PC-9 (cell line): ENCODE measurements at regions not wholly inside any gene's neighbourhood (a gene's known extent, or its start where the extent isn't known, plus 50 kb on each side); places are given as distances from the start of the nearest gene placed in this dataset.

Experiments used
- BruUV-seq: library from RNA; stranded (reverse); fragments of 400-500 nt; replicated peaks from 2 replicates; lab custom pipeline; 2021; lab: Mats Ljungman, UMichigan
- CTCF ChIA-PET: fragments of 300-600 bp; sonication (Branson Sonifier 250); formaldehyde crosslinking; loops from one replicate; lab custom pipeline; 2022; ENCODE audit warnings: antibody characterized with exemption; lab: Charles Lee
- POLR2A ChIA-PET: fragments of 300-600 bp; sonication (Branson Sonifier 250); formaldehyde crosslinking; loops from one replicate; lab custom pipeline; 2022; ENCODE audit warnings: antibody characterized with exemption; ENCODE audit not compliant: unreplicated experiment; lab: Charles Lee
- DNase-seq, 2 experiments: peaks; one replicate each; pipeline versions ENCODE4 v3.0.0 to v3.0.0-alpha.2; 2015 to 2022; ENCODE audit warnings: mixed read lengths in 1 of 2
- H2AFZ ChIP-seq: fragments of 200-600 bp; sonication (generic); 2 replicates; pipeline ENCODE4 v1.8.1; 2017; ENCODE audit warnings: antibody characterized with exemption
- H3F3A ChIP-seq: fragments of 200-600 bp; sonication (generic); 2 replicates; pipeline ENCODE4 v1.8.1; 2017; ENCODE audit warnings: antibody characterized with exemption, mild to moderate bottlenecking, low read depth; ENCODE audit not compliant: insufficient read depth
- H3K27ac ChIP-seq: fragments of 200-600 bp; sonication (generic); 2 replicates; pipeline ENCODE4 v1.6.1; 2016; ENCODE audit warnings: mixed run types
- H3K27me3 ChIP-seq: fragments of 200-600 bp; sonication (generic); 2 replicates; pipeline ENCODE4 v1.6.1; 2016; ENCODE audit warnings: low read depth, mixed run types; ENCODE audit not compliant: insufficient read depth
- H3K36me3 ChIP-seq: fragments of 200-600 bp; sonication (generic); 2 replicates; pipeline ENCODE4 v1.6.1; 2016; ENCODE audit warnings: low read depth, mixed run types
- H3K4me1 ChIP-seq: fragments of 200-600 bp; sonication (generic); replicated peaks from 2 replicates; pipeline ENCODE4 v1.6.1; 2016; ENCODE audit warnings: mixed run types; ENCODE audit not compliant: insufficient read depth
- H3K4me2 ChIP-seq: fragments of 200-600 bp; sonication (generic); 2 replicates; pipeline ENCODE4 v1.6.1; 2017; ENCODE audit warnings: mixed run types
- H3K4me3 ChIP-seq: fragments of 200-600 bp; sonication (generic); 2 replicates; pipeline ENCODE4 v1.6.1; 2016; ENCODE audit warnings: mixed run types
- H3K79me2 ChIP-seq: fragments of 200-600 bp; sonication (generic); 2 replicates; pipeline ENCODE4 v1.6.1; 2017; ENCODE audit warnings: low read depth, mixed run types
- H3K9me2 ChIP-seq: fragments of 200-600 bp; sonication (generic); 2 replicates; pipeline ENCODE4 v1.8.1; 2017; ENCODE audit warnings: mild to moderate bottlenecking; ENCODE audit not compliant: insufficient read depth
- H3K9me3 ChIP-seq: fragments of 200-600 bp; sonication (generic); 2 replicates; pipeline ENCODE4 v1.8.1; 2016; ENCODE audit warnings: low read depth; ENCODE audit not compliant: insufficient read depth
- H4K20me1 ChIP-seq: fragments of 200-600 bp; sonication (generic); 2 replicates; pipeline ENCODE4 v1.8.1; 2017; ENCODE audit not compliant: insufficient read depth
- EZH2 ChIP-seq: fragments of 200-600 bp; sonication (generic); IDR thresholded peaks from 2 replicates; pipeline ENCODE4 v1.8.0; 2017; ENCODE audit warnings: antibody characterized with exemption, low read depth
- intact Hi-C: fragments of 100-400 bp; cut with micrococcal nuclease; formaldehyde crosslinking; loops from one replicate; pipeline ENCODE4 v1.10.0; 2022; ENCODE audit not compliant: unreplicated experiment
- TF ChIP-seq, protein P1 (sequence below): fragments of 200-600 bp; sonication (generic); conservative IDR thresholded peaks from 2 replicates; pipeline ENCODE4 v1.6.1; 2017; ENCODE audit warnings: mixed run types, antibody characterized with exemption, mild to moderate bottlenecking, moderate library complexity

DNA sequence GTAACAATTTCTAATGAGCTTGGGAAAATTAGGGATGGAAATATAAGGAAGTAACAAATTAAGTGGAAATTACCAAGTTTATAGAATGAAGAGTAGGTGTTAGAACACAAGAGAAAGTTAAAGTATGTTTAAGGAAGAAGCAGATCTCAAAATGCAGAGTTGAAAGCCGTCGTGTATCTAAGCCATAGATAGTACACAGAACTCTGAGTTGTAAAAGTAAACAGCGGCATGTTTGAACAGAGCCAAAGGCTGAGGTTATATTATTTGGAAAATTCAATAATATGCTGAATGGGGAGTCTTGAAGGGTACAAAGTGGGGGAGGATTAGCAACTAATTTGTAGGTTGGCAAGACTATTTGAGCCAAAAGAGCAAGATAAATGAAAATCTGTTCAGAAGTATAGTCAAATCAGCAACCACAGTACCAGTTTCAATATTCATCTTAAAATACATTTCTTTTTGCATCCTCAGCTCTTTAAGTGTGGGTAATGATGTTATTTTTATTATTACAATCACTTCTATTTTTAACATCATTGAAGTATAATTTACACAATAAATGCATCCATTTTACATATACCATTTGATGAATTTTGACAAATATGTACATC, 594.8 kb upstream of the ANO3 start:
- no peak for DNase-seq
- no peaks in the 10 kb centered on the region for H3K27me3 ChIP-seq
- H3K36me3 ChIP-seq = no peaks in the 10 kb centered on the region
- no peaks in the 10 kb centered on the region for H3K4me1 ChIP-seq
- no peaks in the 10 kb centered on the region for H3F3A ChIP-seq
- H3K27ac ChIP-seq = no peak overlapping the region
- no peaks in the 10 kb centered on the region for H3K9me2 ChIP-seq
- intact Hi-C loops = no loop called here
- no peaks in the 10 kb centered on the region for H3K79me2 ChIP-seq
- no peaks in the 10 kb centered on the region for H3K9me3 ChIP-seq
- no peak overlapping the region for H2AFZ ChIP-seq
- H3K4me2 ChIP-seq = no peak overlapping the region
- H3K4me3 ChIP-seq = no peak overlapping the region
- TF ChIP-seq, protein P1, sequence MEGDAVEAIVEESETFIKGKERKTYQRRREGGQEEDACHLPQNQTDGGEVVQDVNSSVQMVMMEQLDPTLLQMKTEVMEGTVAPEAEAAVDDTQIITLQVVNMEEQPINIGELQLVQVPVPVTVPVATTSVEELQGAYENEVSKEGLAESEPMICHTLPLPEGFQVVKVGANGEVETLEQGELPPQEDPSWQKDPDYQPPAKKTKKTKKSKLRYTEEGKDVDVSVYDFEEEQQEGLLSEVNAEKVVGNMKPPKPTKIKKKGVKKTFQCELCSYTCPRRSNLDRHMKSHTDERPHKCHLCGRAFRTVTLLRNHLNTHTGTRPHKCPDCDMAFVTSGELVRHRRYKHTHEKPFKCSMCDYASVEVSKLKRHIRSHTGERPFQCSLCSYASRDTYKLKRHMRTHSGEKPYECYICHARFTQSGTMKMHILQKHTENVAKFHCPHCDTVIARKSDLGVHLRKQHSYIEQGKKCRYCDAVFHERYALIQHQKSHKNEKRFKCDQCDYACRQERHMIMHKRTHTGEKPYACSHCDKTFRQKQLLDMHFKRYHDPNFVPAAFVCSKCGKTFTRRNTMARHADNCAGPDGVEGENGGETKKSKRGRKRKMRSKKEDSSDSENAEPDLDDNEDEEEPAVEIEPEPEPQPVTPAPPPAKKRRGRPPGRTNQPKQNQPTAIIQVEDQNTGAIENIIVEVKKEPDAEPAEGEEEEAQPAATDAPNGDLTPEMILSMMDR = no peak
- TF ChIP-seq EZH2 = no peak
- no TSS peak for BruUV-seq
- ChIA-PET POLR2A (no interaction called here), CTCF (no interaction called here)
- H4K20me1 ChIP-seq = no peaks in the 10 kb centered on the region

DNA sequence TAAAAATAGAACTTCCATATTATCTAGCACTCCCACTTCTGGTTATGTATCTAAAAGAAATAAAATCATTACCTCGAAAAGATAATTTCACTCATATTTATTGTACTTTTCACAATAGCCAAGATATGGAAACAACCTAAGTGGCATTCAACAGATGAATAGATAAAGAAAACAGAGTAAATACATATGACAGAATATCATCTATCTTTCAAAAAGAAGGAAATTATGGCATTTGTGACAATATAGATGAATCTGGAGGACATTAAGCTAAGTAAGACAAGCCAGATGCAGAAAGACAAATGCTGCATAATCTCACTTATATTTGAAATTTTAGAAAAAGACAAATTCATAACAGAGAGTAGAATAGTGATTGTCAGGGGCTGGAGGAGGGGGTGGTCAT, 590.0 kb upstream of the ANO3 start:
- no peaks in the 10 kb centered on the region for H3F3A ChIP-seq
- TF ChIP-seq, protein P1 = no peak
- TF ChIP-seq EZH2 = no peak
- intact Hi-C loops = no loop called here
- H3K4me1 ChIP-seq = no peaks in the 10 kb centered on the region
- H3K36me3 ChIP-seq = no peaks in the 10 kb centered on the region
- no peak for DNase-seq
- CTCF ChIA-PET = no interaction called here
- no peaks in the 10 kb centered on the region for H3K9me2 ChIP-seq
- no peaks in the 10 kb centered on the region for H3K9me3 ChIP-seq
- H3K4me3 ChIP-seq = no peak overlapping the region
- H3K27me3 ChIP-seq = no peaks in the 10 kb centered on the region
- H3K4me2 ChIP-seq = no peak overlapping the region
- H3K27ac ChIP-seq = no peak overlapping the region
- H3K79me2 ChIP-seq = no peaks in the 10 kb centered on the region
- no peaks in the 10 kb centered on the region for H4K20me1 ChIP-seq
- POLR2A ChIA-PET = no interaction called here
- no TSS peak for BruUV-seq
- H2AFZ ChIP-seq = no peak overlapping the region

DNA sequence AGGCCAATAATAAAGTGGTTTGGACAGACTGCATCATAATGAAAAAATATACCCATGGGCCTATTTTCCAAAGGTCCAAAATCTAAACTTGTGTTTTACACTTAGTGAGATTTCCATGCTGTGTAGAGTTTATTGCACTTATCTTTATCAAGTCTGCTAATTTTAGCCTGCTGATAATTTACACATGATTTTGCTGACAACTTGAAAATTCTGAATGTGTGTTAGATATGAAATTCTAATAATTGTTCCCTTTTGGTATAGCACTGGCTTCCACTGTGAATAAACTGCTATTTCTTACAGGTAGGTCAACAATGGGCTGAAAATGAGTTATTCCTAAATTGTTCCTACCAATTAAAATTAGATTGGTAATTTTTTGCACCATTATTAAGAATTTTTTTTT, 589.1 kb upstream of the ANO3 start:
- intact Hi-C loops = no loop called here
- no peaks in the 10 kb centered on the region for H3K36me3 ChIP-seq
- no peaks in the 10 kb centered on the region for H4K20me1 ChIP-seq
- H3K4me1 ChIP-seq = no peaks in the 10 kb centered on the region
- DNase-seq = no peak
- POLR2A ChIA-PET = no interaction called here
- no peak overlapping the region for H3K4me2 ChIP-seq
- CTCF ChIA-PET = no interaction called here
- no TSS peak for BruUV-seq
- H3K9me3 ChIP-seq = no peaks in the 10 kb centered on the region
- no peaks in the 10 kb centered on the region for H3K27me3 ChIP-seq
- no peaks in the 10 kb centered on the region for H3F3A ChIP-seq
- H3K79me2 ChIP-seq = no peaks in the 10 kb centered on the region
- H3K9me2 ChIP-seq = no peaks in the 10 kb centered on the region
- H3K4me3 ChIP-seq = no peak overlapping the region
- no peak for TF ChIP-seq EZH2
- TF ChIP-seq, protein P1 = no peak
- no peak overlapping the region for H2AFZ ChIP-seq
- H3K27ac ChIP-seq = no peak overlapping the region
